H4 (cell line): ENCODE measurements at regions not wholly inside any gene's neighbourhood (a gene's known extent, or its start where the extent isn't known, plus 50 kb on each side); places are given as distances from the start of the nearest gene placed in this dataset.

ENCODE experiments used
- DNase-seq: peaks from one replicate; pipeline ENCODE4 v3.0.0-alpha.2; 2015; ENCODE audit warnings: low spot score

- DNase-seq: no peak
Measured at GRCh38 chr13:107743983-107744382, 471.4 kb downstream of the LIG4 start.

GRCh38 chr13:107743526-107743925 lies 471.8 kb downstream of the LIG4 start:
- DNase-seq: peak; percentile 17

- no peak for DNase-seq
Measured at GRCh38 chr13:107743100-107743499, 472.2 kb downstream of the LIG4 start.

GRCh38 chr13:107742544-107742943 lies 472.8 kb downstream of the LIG4 start:
- DNase-seq: no peak

GRCh38 chr13:107738004-107738403 lies 477.3 kb downstream of the LIG4 start:
- no peak for DNase-seq

GRCh38 chr13:107736731-107737130 lies 478.6 kb downstream of the LIG4 start:
- DNase-seq: no peak

- no peak for DNase-seq
Measured at GRCh38 chr13:107736170-107736569, 479.2 kb downstream of the LIG4 start.

GRCh38 chr13:107734891-107735625 lies 480.3 kb downstream of the LIG4 start:
- no peak for DNase-seq

GRCh38 chr13:107733276-107733675 lies 482.1 kb downstream of the LIG4 start:
- no peak for DNase-seq

GRCh38 chr13:107730813-107731212 lies 484.5 kb downstream of the LIG4 start:
- no peak for DNase-seq

GRCh38 chr13:107721125-107721869 lies 494.0 kb downstream of the LIG4 start:
- no peak for DNase-seq

GRCh38 chr13:107716741-107717140 lies 498.6 kb downstream of the LIG4 start:
- no peak for DNase-seq

- DNase-seq: no peak
Measured at GRCh38 chr13:107716241-107716640, 499.1 kb downstream of the LIG4 start.

- DNase-seq: no peak
Measured at GRCh38 chr13:107715496-107715895, 499.8 kb downstream of the LIG4 start.

- DNase-seq: no peak
Measured at GRCh38 chr13:107713314-107713713, 502.0 kb downstream of the LIG4 start.

- peak; percentile 5 for DNase-seq
Measured at GRCh38 chr13:107712145-107712860, 503.0 kb downstream of the LIG4 start.

- no peak for DNase-seq
Measured at GRCh38 chr13:107690181-107690580, 525.2 kb downstream of the LIG4 start.

GRCh38 chr13:107685876-107686275 lies 529.5 kb downstream of the LIG4 start:
- DNase-seq: no peak

- no peak for DNase-seq
Measured at GRCh38 chr13:107681600-107681999, 533.7 kb downstream of the LIG4 start.

- peak; percentile 12 for DNase-seq
Measured at GRCh38 chr13:107680115-107680514, 535.2 kb downstream of the LIG4 start.

GRCh38 chr13:107678075-107678689 lies 537.2 kb downstream of the LIG4 start:
- DNase-seq: no peak

GRCh38 chr13:107675847-107676550 lies 539.3 kb downstream of the LIG4 start:
- DNase-seq: no peak
